H9 (cell line): ENCODE measurements at regions not wholly inside any gene's neighbourhood (a gene's known extent, or its start where the extent isn't known, plus 50 kb on each side); places are given as distances from the start of the nearest gene placed in this dataset.

ENCODE experiments used
- DNase-seq: peaks from one replicate; pipeline ENCODE4 v3.0.0-alpha.2; 2017
- H2AFZ ChIP-seq: one replicate; pipeline ENCODE4 v1.6.1; 2013; ENCODE audit warnings: mild to moderate bottlenecking, low read length, control low read depth, moderate library complexity
- H2AK5ac ChIP-seq: 2 replicates; pipeline ENCODE4 v1.6.1; 2013; ENCODE audit warnings: low read length, control low read depth, mixed read lengths; ENCODE audit not compliant: insufficient read length
- H2BK120ac ChIP-seq: one replicate; pipeline ENCODE4 v1.6.1; 2013; ENCODE audit warnings: low read depth, mild to moderate bottlenecking, low read length, control low read depth, inconsistent platforms; ENCODE audit not compliant: poor library complexity, severe bottlenecking
- H2BK12ac ChIP-seq: 2 replicates; pipeline ENCODE4 v1.6.1; 2013; ENCODE audit warnings: low read length, control low read depth, mixed read lengths, low read depth; ENCODE audit not compliant: insufficient read length
- H2BK15ac ChIP-seq: 2 replicates; pipeline ENCODE4 v1.6.1; 2013; ENCODE audit warnings: low read depth, low read length, control low read depth
- H2BK20ac ChIP-seq: one replicate; pipeline ENCODE4 v1.6.1; 2013; ENCODE audit warnings: low read depth, mild to moderate bottlenecking, low read length, control low read depth, inconsistent platforms; ENCODE audit not compliant: poor library complexity, severe bottlenecking
- H2BK5ac ChIP-seq: 2 replicates; pipeline ENCODE4 v1.6.1; 2013; ENCODE audit warnings: low read length, control low read depth, mixed read lengths; ENCODE audit not compliant: insufficient read length
- H3K14ac ChIP-seq: 2 replicates; pipeline ENCODE4 v1.6.1; 2013; ENCODE audit warnings: low read length, control low read depth; ENCODE audit not compliant: insufficient read depth
- H3K18ac ChIP-seq: 2 replicates; pipeline ENCODE4 v1.6.1; 2013; ENCODE audit warnings: low read depth, mild to moderate bottlenecking, mixed read lengths, low read length, control low read depth; ENCODE audit not compliant: insufficient read length
- H3K23ac ChIP-seq: 2 replicates; pipeline ENCODE4 v1.6.1; 2013; ENCODE audit warnings: low read length, control low read depth, mixed read lengths, low read depth; ENCODE audit not compliant: insufficient read length
- H3K23me2 ChIP-seq: 2 replicates; pipeline ENCODE4 v1.6.1; 2013; ENCODE audit warnings: low read depth, mild to moderate bottlenecking, mixed read lengths, low read length, control low read depth; ENCODE audit not compliant: insufficient read length, poor library complexity, severe bottlenecking
- H3K27ac ChIP-seq: 2 replicates; pipeline ENCODE4 v1.5.1; 2013; ENCODE audit warnings: low read length, control low read depth, mixed read lengths, low read depth; ENCODE audit not compliant: insufficient read length
- H3K27me3 ChIP-seq: 2 replicates; pipeline ENCODE4 v1.6.1; 2013; ENCODE audit warnings: low read length, control low read depth, inconsistent platforms; ENCODE audit not compliant: insufficient read depth
- H3K4ac ChIP-seq: 2 replicates; pipeline ENCODE4 v1.6.1; 2013; ENCODE audit warnings: low read depth, mild to moderate bottlenecking, control low read depth, inconsistent platforms, low read length, moderate library complexity
- H3K4me1 ChIP-seq: 2 replicates; pipeline ENCODE4 v1.6.1; 2013; ENCODE audit warnings: low read length, control low read depth, inconsistent platforms; ENCODE audit not compliant: insufficient read depth
- H3K4me2 ChIP-seq: 2 replicates; pipeline ENCODE4 v1.6.1; 2013; ENCODE audit warnings: low read length, control low read depth, mixed read lengths; ENCODE audit not compliant: insufficient read length, insufficient read depth
- H3K56ac ChIP-seq: 2 replicates; pipeline ENCODE4 v1.6.1; 2013; ENCODE audit warnings: low read depth, mild to moderate bottlenecking, mixed read lengths, low read length, control low read depth; ENCODE audit not compliant: insufficient read length
- H3K79me1 ChIP-seq: 2 replicates; pipeline ENCODE4 v1.6.1; 2013; ENCODE audit warnings: low read depth, mild to moderate bottlenecking, moderate library complexity, low read length, control low read depth, inconsistent platforms; ENCODE audit not compliant: insufficient read depth, poor library complexity, severe bottlenecking
- H3K79me2 ChIP-seq: 2 replicates; pipeline ENCODE4 v1.6.1; 2013; ENCODE audit warnings: low read length, control low read depth, inconsistent platforms; ENCODE audit not compliant: insufficient read depth
- H3K9ac ChIP-seq: 2 replicates; pipeline ENCODE4 v1.6.1; 2013; ENCODE audit warnings: low read length, control low read depth, mixed read lengths; ENCODE audit not compliant: insufficient read length; ENCODE audit errors: extremely low read depth
- H3K9me3 ChIP-seq: one replicate; pipeline ENCODE4 v1.6.1; 2013; ENCODE audit warnings: low read depth, low read length, inconsistent platforms; ENCODE audit not compliant: control insufficient read depth
- H3T11ph ChIP-seq: one replicate; pipeline ENCODE4 v1.6.1; 2013; ENCODE audit warnings: mild to moderate bottlenecking, low read length, control low read depth, inconsistent platforms
- H4K20me1 ChIP-seq: one replicate; pipeline ENCODE4 v1.6.1; 2013; ENCODE audit not compliant: control insufficient read depth, insufficient read length, insufficient read depth
- H4K5ac ChIP-seq: 2 replicates; pipeline ENCODE4 v1.6.1; 2013; ENCODE audit warnings: low read depth, mild to moderate bottlenecking, mixed read lengths, low read length, control low read depth; ENCODE audit not compliant: insufficient read length
- H4K8ac ChIP-seq: replicated peaks from 2 replicates; pipeline ENCODE4 v1.6.1; 2013; ENCODE audit warnings: low read length, control low read depth, mixed read lengths, low read depth; ENCODE audit not compliant: insufficient read length
- H4K91ac ChIP-seq: 2 replicates; pipeline ENCODE4 v1.6.1; 2013; ENCODE audit warnings: low read depth, mild to moderate bottlenecking, moderate library complexity, mixed read lengths, low read length, control low read depth; ENCODE audit not compliant: insufficient read length
- H3K27ac Mint-ChIP-seq, 3 experiments: 2 replicates in 2 of 3; 3 replicates in 1 of 3; pipeline ENCODE4 v1.8.0; 2020 to 2021; ENCODE audit warnings: mixed read lengths in 3 of 3, mild to moderate bottlenecking in 1 of 3, moderate library complexity in 1 of 3
- H3K27me3 Mint-ChIP-seq: 2 replicates; pipeline ENCODE4 v1.8.0; 2021; ENCODE audit warnings: low read depth, mild to moderate bottlenecking, moderate library complexity, mixed read lengths
- H3K36me3 Mint-ChIP-seq, 3 experiments: 2 replicates in 2 of 3; 3 replicates in 1 of 3; pipeline ENCODE4 v1.8.0; 2020 to 2021; ENCODE audit warnings: low read depth in 3 of 3, mixed read lengths in 3 of 3; ENCODE audit not compliant: insufficient read depth in 1 of 3
- H3K4me1 Mint-ChIP-seq, 2 experiments: 2 replicates each; pipeline ENCODE4 v1.8.0; 2020; ENCODE audit warnings: mixed read lengths in 2 of 2
- H3K4me3 Mint-ChIP-seq, 2 experiments: 2 replicates in 1 of 2; 3 replicates in 1 of 2; pipeline ENCODE4 v1.8.0; 2020 to 2021; ENCODE audit warnings: mild to moderate bottlenecking in 2 of 2, mixed read lengths in 2 of 2, moderate library complexity in 1 of 2
- H3K9me3 Mint-ChIP-seq, 2 experiments: 2 replicates in 1 of 2; 3 replicates in 1 of 2; pipeline ENCODE4 v1.8.0; 2020; ENCODE audit warnings: mild to moderate bottlenecking in 2 of 2, mixed read lengths in 2 of 2, moderate library complexity in 1 of 2
- CTCF ChIP-seq: fragments of 200-600 bp; sonication (generic); conservative IDR thresholded peaks from 3 replicates; pipeline ENCODE4 v1.8.0; 2021; ENCODE audit warnings: antibody characterized with exemption, mild to moderate bottlenecking
- WGBS: extraction: QIAGEN DNeasy Blood & Tissue Kit; methylation state at CpG from one replicate; pipeline ENCODE4 v1.1.7; 2013; ENCODE audit warnings: missing lambda C conversion rate, low lambda C conversion rate, mixed read lengths; ENCODE audit not compliant: insufficient read length; ENCODE audit errors: extremely low coverage; 5-methylcytosine and 5-hydroxymethylcytosine counted together

GRCh38 chr11:116590844-116591570, 181.8 kb downstream of the BUD13 start:
- H2AK5ac ChIP-seq, result no peak overlapping the region
- Mint-ChIP-seq H3K36me3 (no peaks in the 10 kb centered on the region), H3K27ac (no peak overlapping the region), H3K4me1 (peaks cover 10 to 13% of the 10 kb centered on the region in 2 experiments), H3K9me3 (no peaks in the 10 kb centered on the region), H3K4me3 (no peak overlapping the region), H3K27me3 (peaks cover 91% of the 10 kb centered on the region)
- H2BK15ac ChIP-seq, result no peak overlapping the region
- WGBS, result no CpG with 5 or more reads among the region's 10 CpGs
- no peak overlapping the region for H3K9ac ChIP-seq
- H2BK20ac ChIP-seq, result no peak overlapping the region
- DNase-seq, result no peak
- H2BK5ac ChIP-seq, result no peak overlapping the region
- no peak overlapping the region for H3K27ac ChIP-seq
- H3K56ac ChIP-seq, result no peak overlapping the region
- H2AFZ ChIP-seq, result no peak overlapping the region
- H3K79me1 ChIP-seq, result no peaks in the 10 kb centered on the region
- no peak overlapping the region for H4K8ac ChIP-seq
- no peaks in the 10 kb centered on the region for H3K23me2 ChIP-seq
- no peak overlapping the region for H3K4me2 ChIP-seq
- no peak overlapping the region for H2BK120ac ChIP-seq
- no peak overlapping the region for H3K4ac ChIP-seq
- no peaks in the 10 kb centered on the region for H3K4me1 ChIP-seq
- no peak overlapping the region for H4K91ac ChIP-seq
- no peak overlapping the region for H3K18ac ChIP-seq
- H2BK12ac ChIP-seq, result no peak overlapping the region
- no peak overlapping the region for H3K23ac ChIP-seq
- H3K27me3 ChIP-seq, result no peaks in the 10 kb centered on the region; the same call in 1 of the 2 replicates
- H3K79me2 ChIP-seq, result no peaks in the 10 kb centered on the region
- H3K9me3 ChIP-seq, result no peaks in the 10 kb centered on the region
- H4K20me1 ChIP-seq, result no peaks in the 10 kb centered on the region
- no peak overlapping the region for H3T11ph ChIP-seq
- no peak overlapping the region for H3K14ac ChIP-seq
- H4K5ac ChIP-seq, result no peak overlapping the region
- TF ChIP-seq CTCF, result no peak
